Heart left ventricle (tissue), 16 donors: ENCODE measurements at regions not wholly inside any gene's neighbourhood (a gene's known extent, or its start where the extent isn't known, plus 50 kb on each side); places are given as distances from the start of the nearest gene placed in this dataset.

Experiments used
- ATAC-seq, 4 donors: fragments of 200-7000 bp; cut with Tn5 transposase; one replicate each; pipeline ENCODE4 v1.9.1; 2020 to 2022; ENCODE audit warnings: moderate library complexity in 4 of 4, mild to moderate bottlenecking in 3 of 4, moderate number of reproducible peaks in 1 of 4
- DNase-seq, 5 donors: peaks; one replicate each; pipeline ENCODE4 v3.0.0-alpha.2; 2020
- H3K27ac ChIP-seq, 12 donors: fragments of 200-600 bp; sonication (generic) in 4 of 12; one replicate each; pipeline versions ENCODE4 v1.5.0 to v1.8.0; 2016 to 2022; ENCODE audit warnings: mild to moderate bottlenecking in 2 of 12
- H3K27me3 ChIP-seq, 9 donors: fragments of 200-600 bp; sonication (generic) in 2 of 9; one replicate each; pipeline versions ENCODE4 v1.5.1 to v1.8.0; 2016 to 2022; ENCODE audit warnings: mild to moderate bottlenecking in 3 of 9
- H3K36me3 ChIP-seq, 9 donors: fragments of 200-600 bp; sonication (generic) in 2 of 9; one replicate each; pipeline versions ENCODE4 v1.5.0 to v1.8.0; 2018 to 2022; ENCODE audit warnings: mild to moderate bottlenecking in 2 of 9
- H3K4me1 ChIP-seq, 12 donors: fragments of 200-600 bp; sonication (generic) in 4 of 12; one replicate each; pipeline versions ENCODE4 v1.5.0 to v1.8.0; 2016 to 2022; ENCODE audit warnings: mild to moderate bottlenecking in 3 of 12
- H3K4me3 ChIP-seq, 12 donors: fragments of 200-600 bp; sonication (generic) in 4 of 12; one replicate each; pipeline versions ENCODE4 v1.5.0 to v1.8.0; 2017 to 2022; ENCODE audit warnings: mild to moderate bottlenecking in 9 of 12, moderate library complexity in 4 of 12
- H3K9me3 ChIP-seq, 12 donors: fragments of 200-600 bp; sonication (generic) in 4 of 12; one replicate each; pipeline versions ENCODE4 v1.5.0 to v1.8.0; 2016 to 2022; ENCODE audit warnings: mild to moderate bottlenecking in 1 of 12
- POLR2A ChIP-seq, 2 donors: fragments of 450-650 bp; IDR thresholded peaks; one replicate each; pipeline ENCODE4 v1.6.1; 2017; ENCODE audit warnings: antibody characterized with exemption in 2 of 2, mild to moderate bottlenecking in 2 of 2, moderate library complexity in 2 of 2
- WGBS, 4 donors: extraction: QIAGEN DNeasy Blood & Tissue Kit in 2 of 4; methylation state at CpG; one replicate each; pipeline versions ENCODE4 v1.1.5 to v1.1.7; 2013 to 2018; 5-methylcytosine and 5-hydroxymethylcytosine counted together
- intact Hi-C, 10 donors: fragments of 100-400 bp; cut with DNase I; formaldehyde crosslinking; loops; one replicate each; pipeline versions ENCODE4 v1.11.1 to v1.14.2; 2022
- TF ChIP-seq, protein P1 (sequence below), 12 donors: fragments of 200-600 bp; sonication (generic) in 4 of 12; IDR thresholded peaks; one replicate each; pipeline versions ENCODE4 v1.5.0 to v1.8.0; 2018 to 2022; ENCODE audit warnings: antibody characterized with exemption in 12 of 12, mild to moderate bottlenecking in 5 of 12
- donor health status: ischemic (EF 13 %, LVEDD 7.1; RV severe dilation, severe dysfunction).
- donor health status: healthy with polysubstance abuse.
- donor health status: DM: no; HTN: yes; CAD: no.
- donor health status: DM: no; HTN: no; CAD: no.
- donor health status: ischemic (EF 25% LVEDD 6.9; RV normal size, moderate dysfunction).
- donor health status: ischemic (EF 25% LVEDD 5.7; RV mildly dilated, moderate dysfunction).
- donor health status: healthy.
- donor health status: DM: yes; HTN: yes; CAD: no.
- donor health status: ischemic (EF 35%, LVEDD 5.7; RV mildly dilated, moderate dysfunction).
- donor health status: nonischemic (EF 11% LVEDD 7.7; RV severe dilation, severe dysfunction).
- donor health status: DM: yes; HTN: yes; CAD: no.
- donor health status: PGD.
- donor health status: ischemic (EF 29% LVEDD 5.4; RV normal size, mild dysfunction).
- donor health status: nonischemic (EF 23%, LVEDD 6.1; RV moderate dilation, normal function).

GRCh38 chr4:158313566-158313965, 103.3 kb downstream of the TMEM144 start:
- no peak for ATAC-seq
- Histone ChIP-seq H3K4me3 (no peak overlapping the region), H3K27me3 (no peaks in the 10 kb centered on the region), H3K4me1 (peaks cover 0 to 8% (median 0%) of the 10 kb centered on the region in 12 donors), H3K36me3 (no peaks in the 10 kb centered on the region), H3K27ac (no peak overlapping the region), H3K9me3 (peaks cover 0 to 11% (median 1%) of the 10 kb centered on the region in 12 donors)
- WGBS, 4 donors = 74 to 94% (median 87%) methylated on average over 4 to 5 of the region's 5 CpGs
- DNase-seq = no peak
- intact Hi-C loops = no loop called here
- TF ChIP-seq, protein P1, sequence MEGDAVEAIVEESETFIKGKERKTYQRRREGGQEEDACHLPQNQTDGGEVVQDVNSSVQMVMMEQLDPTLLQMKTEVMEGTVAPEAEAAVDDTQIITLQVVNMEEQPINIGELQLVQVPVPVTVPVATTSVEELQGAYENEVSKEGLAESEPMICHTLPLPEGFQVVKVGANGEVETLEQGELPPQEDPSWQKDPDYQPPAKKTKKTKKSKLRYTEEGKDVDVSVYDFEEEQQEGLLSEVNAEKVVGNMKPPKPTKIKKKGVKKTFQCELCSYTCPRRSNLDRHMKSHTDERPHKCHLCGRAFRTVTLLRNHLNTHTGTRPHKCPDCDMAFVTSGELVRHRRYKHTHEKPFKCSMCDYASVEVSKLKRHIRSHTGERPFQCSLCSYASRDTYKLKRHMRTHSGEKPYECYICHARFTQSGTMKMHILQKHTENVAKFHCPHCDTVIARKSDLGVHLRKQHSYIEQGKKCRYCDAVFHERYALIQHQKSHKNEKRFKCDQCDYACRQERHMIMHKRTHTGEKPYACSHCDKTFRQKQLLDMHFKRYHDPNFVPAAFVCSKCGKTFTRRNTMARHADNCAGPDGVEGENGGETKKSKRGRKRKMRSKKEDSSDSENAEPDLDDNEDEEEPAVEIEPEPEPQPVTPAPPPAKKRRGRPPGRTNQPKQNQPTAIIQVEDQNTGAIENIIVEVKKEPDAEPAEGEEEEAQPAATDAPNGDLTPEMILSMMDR (IDR thresholded peaks at IDR 0.05) = no peak
- no peak for TF ChIP-seq POLR2A (IDR thresholded peaks at IDR 0.05)

GRCh38 chr4:158314756-158315487, 104.6 kb downstream of the TMEM144 start:
- H3K27ac ChIP-seq = peak overlapping the region in 6 of 12 donors; percentile 7 to 57 (median 40)
- H3K9me3 ChIP-seq = peaks cover 0 to 3% (median 0%) of the 10 kb centered on the region in 12 donors
- peak in 3 of 4 donors; percentile 49 to 92 (median 62) for ATAC-seq

DNA sequence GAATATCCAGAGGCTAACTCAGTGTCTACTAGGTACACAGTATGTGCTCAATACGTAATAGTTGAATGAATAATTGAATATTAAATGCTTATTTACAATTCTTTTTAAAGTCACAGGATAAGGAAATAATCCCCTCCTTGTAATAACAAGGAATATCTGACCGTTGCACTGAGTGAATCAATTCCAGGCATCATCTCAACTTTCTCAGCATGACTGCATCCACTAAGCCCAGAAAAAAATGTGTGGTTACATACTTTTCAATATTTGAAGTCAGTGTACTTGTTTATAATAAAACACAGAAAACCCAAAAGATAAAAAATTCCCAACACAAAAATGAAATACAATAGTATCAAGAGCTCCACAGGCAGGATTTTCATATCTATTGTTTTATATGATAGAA, 105.4 kb downstream of the TMEM144 start:
- Histone ChIP-seq H3K36me3 (no peaks in the 10 kb centered on the region), H3K27ac (peak overlapping the region in 2 of 12 donors; percentile 33 to 57), H3K9me3 (peaks cover 0 to 4% (median 0%) of the 10 kb centered on the region in 12 donors), H3K4me3 (no peak overlapping the region), H3K4me1 (peaks cover 0 to 8% (median 0%) of the 10 kb centered on the region in 12 donors), H3K27me3 (no peaks in the 10 kb centered on the region)
- TF ChIP-seq, protein P1 (IDR thresholded peaks at IDR 0.05) = no peak
- TF ChIP-seq POLR2A (IDR thresholded peaks at IDR 0.05) = no peak
- intact Hi-C loops = no loop called here
- DNase-seq (no peak), ATAC-seq (peak in 1 of 4 donors; percentile 51)
- WGBS, 4 donors = 42 to 59% (median 51%) methylated on average over 2 of the region's 2 CpGs

More at GRCh38 chr4:158314756-158315487, 104.6 kb downstream of the TMEM144 start:
- Histone ChIP-seq H3K27me3 (no peaks in the 10 kb centered on the region), H3K4me1 (peaks cover 0 to 8% (median 0%) of the 10 kb centered on the region in 12 donors), H3K4me3 (no peak overlapping the region), H3K36me3 (no peaks in the 10 kb centered on the region)
- WGBS, 4 donors = 67 to 74% (median 70%) methylated on average over 5 of the region's 5 CpGs
- DNase-seq = no peak
- TF ChIP-seq, protein P1 (IDR thresholded peaks at IDR 0.05) = no peak
- no peak for TF ChIP-seq POLR2A (IDR thresholded peaks at IDR 0.05)
- intact Hi-C loops = no loop called here

- DNase-seq (no peak), ATAC-seq (no peak)
- H3K9me3 ChIP-seq = peaks cover 0 to 4% (median 0%) of the 10 kb centered on the region in 12 donors
- WGBS, 4 donors = 46 to 59% (median 54%) methylated on average over 1 of the region's 1 CpG
- peaks cover 0 to 8% (median 0%) of the 10 kb centered on the region in 12 donors for H3K4me1 ChIP-seq
- no peaks in the 10 kb centered on the region for H3K36me3 ChIP-seq
- TF ChIP-seq, protein P1 (IDR thresholded peaks at IDR 0.05) = no peak
- TF ChIP-seq POLR2A (IDR thresholded peaks at IDR 0.05) = no peak
- H3K27me3 ChIP-seq = no peaks in the 10 kb centered on the region
- H3K27ac ChIP-seq = peak overlapping the region in 1 of 12 donors; percentile 33
- intact Hi-C loops = no loop called here
- no peak overlapping the region for H3K4me3 ChIP-seq
Measured at GRCh38 chr4:158316264-158316663, 106.0 kb downstream of the TMEM144 start.
